Jurkat, Clone E6-1 (cell line): ENCODE measurements at regions not wholly inside any gene's neighbourhood (a gene's known extent, or its start where the extent isn't known, plus 50 kb on each side); places are given as distances from the start of the nearest gene placed in this dataset.

ENCODE experiments used
- DNase-seq: peaks from one replicate; pipeline ENCODE4 v3.0.0-alpha.2; 2011; ENCODE audit warnings: low read depth, low spot score
- H3K4me3 ChIP-seq: 2 replicates; pipeline ENCODE4 v1.5.1; 2011; ENCODE audit warnings: mild to moderate bottlenecking, low read length, control low read depth, moderate library complexity

DNA sequence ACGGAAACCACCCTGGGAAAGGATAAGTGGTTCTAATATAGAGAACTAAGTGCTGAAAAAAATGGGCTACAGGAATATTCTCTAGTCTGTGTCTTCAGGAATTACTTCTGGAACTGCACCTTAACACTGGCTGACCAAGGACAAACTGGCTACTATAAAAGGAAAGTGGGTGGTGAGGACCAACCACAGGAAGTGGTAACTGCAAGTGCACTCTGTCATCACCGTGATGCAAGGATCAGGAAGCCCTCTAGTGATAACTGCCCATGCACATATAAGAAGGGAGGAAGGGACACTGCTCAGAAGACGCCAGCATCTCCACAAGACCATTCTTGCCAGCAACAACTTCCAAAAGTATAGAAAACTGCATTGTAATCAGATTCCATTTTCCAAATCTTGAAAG lies 424.4 kb upstream of the RGPD4 start:
- DNase-seq, result no peak
- H3K4me3 ChIP-seq, result no peak overlapping the region

DNA sequence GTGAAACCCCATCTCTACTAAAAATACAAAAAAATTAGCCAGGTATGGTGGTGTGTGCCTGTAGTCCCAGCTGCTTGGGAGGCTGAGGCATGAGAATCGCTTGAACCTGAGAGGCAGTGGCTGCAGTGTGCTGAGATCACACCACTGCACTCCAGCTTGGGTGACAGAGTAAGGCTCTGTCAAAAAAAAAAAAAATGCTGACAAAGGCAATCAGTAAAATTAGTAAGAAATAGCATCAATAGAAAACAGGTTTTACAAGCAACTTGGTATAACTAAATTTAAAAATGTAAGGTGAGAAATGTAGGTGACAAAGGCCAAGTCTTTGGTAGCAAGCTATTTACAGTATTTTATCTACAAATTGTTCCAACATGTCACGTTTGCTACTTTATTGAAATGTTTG lies 421.4 kb upstream of the RGPD4 start:
- no peak for DNase-seq
- H3K4me3 ChIP-seq, result no peak overlapping the region

DNA sequence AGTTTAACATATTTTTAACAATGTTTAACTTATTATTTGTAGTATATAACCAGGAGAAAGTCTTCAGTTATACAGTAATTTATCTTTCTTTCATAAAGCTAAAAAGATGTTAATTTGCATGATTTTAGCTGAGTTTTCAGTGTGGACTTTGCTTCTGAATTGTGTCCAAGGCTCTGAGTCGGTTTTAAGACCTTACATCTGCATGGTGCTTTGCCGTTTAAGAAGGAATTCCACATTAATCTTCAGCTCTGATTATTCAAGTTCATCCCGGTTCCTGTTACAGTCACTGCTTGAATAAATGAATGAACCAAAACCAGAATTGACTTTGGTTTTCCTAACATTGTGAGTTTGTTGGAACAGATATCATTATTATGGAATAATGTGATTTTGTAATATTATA lies 419.7 kb upstream of the RGPD4 start:
- no peak for DNase-seq

DNA sequence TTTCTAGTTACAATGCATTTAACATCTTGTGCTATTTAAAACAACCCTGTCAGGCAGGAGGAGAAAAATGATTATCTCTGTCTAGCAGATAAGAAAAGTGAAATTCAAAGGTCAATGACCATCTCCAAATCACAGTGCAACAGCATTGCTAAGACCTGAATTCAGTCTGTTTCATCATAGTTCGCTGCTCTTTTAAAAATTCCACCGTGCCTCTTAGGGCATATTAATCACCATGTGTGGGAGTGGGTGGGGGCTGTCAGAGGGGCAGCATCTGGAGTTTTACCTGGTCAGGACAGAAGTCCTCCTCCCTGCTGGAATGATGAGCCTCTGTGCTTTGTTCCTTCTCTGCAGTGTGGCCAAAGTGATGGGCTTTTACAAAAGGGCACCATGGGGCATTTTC lies 418.7 kb upstream of the RGPD4 start:
- no peak for DNase-seq

More for the DNA sequence above, 419.7 kb upstream of the RGPD4 start:
- no peak overlapping the region for H3K4me3 ChIP-seq

DNA sequence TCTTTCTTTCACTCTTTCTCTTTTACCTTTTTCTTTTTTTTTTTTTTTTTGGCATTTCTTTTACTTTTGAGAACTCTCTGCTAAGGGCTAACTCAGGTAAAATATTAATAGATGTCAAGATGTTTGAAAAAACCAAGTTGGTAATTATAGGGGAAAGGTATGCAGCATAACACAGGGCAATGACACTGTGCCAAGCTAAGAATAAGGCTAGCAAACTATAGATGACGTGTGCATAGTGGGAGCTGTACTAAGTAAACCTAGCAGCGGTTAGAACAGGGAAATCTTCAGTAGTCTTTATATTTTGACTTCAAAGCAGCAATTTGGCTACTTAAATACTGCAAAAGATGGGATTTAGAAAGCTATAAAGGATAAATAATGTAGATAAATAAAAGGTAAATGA lies 415.4 kb upstream of the RGPD4 start:
- no peak overlapping the region for H3K4me3 ChIP-seq
- no peak for DNase-seq

More for the DNA sequence above, 418.7 kb upstream of the RGPD4 start:
- H3K4me3 ChIP-seq, result no peak overlapping the region

DNA sequence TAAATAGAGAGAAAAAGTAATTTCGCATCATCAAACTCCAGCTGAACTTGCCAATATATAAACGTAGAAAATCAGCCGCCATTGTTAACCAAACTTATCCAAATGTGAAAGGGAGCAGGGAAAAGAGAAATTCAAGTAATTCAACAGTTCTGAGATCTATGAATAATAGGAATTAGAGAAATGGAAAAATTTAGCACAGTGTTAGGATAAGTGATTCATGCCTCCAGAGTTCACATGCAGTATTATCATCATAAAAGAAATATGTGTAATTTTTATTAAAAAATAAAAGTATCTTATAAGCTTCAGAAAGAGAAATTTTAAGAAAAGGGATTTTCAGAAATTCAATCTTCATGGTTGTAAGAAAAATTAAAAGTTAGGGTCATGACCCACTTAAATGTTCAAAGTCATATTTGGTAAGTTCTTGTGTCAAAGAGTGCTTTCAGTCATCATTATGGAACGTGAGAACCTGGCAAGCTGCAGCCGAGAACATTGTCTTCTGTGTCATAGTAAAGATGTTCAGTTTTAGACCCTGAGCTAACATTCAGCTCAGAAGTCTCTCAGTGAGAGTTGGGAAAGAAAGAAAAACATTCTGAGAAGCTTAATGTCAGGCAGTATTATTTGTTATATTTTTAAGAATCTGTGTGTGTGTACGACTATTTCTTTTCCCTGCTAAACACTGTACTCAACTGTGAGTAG lies 414.3 kb upstream of the RGPD4 start:
- no peak overlapping the region for H3K4me3 ChIP-seq
- no peak for DNase-seq

DNA sequence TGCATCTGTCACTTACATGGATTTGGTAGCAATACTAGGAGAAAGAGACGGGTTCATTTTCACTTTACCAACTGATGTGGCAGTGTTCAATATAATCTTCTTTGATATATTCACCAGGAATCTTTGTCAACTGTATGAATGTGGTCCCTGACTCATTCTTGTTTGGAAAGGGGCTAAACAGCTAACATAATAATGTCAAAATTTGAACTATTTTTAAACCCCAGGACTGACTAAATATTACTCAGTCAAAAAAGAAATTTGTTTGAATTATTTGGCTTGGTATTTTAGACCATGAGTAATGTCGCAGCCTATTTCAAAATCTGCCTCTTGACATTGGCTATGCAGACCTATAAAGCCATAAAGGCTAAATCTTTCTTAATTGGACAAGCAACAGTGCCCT lies 413.7 kb upstream of the RGPD4 start:
- no peak overlapping the region for H3K4me3 ChIP-seq
- DNase-seq, result no peak

DNA sequence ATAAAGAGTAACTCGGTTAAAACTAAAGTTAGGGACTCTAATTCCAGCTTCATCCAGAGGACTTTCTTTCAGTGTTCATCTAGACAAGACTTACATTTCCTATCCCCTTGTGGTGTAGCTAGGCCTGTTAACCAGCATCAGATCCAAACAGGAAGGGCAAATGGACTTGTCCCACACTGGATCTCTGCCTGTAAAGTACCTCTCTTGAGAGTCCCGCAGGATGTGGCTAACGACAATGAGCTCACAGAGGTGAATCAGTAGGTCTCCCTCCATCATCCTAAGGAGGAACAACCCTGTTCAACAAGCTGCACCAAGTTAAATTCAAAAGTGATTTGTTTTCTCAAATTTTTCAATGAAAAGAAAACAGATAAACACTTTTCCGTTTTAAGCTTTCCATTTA lies 412.3 kb upstream of the RGPD4 start:
- no peak for DNase-seq
- no peak overlapping the region for H3K4me3 ChIP-seq

DNA sequence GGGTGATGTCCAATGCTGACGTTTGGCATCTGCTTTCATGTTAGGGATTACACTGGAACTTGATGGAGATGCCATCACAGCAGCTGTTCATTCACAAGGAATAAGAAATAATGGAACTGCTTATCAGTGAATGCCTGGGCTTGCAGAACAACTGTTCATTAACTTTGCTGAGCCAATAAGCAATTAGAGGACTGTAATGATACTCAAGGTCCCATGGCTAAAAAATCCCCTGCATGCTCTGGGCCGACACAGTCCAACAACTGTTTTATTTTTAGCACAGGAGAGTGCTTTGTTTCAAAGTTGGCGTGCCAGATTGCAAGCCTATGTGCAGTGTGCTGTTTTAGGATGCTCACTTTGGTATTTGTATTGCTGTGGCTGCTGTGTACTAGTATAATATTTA lies 408.0 kb upstream of the RGPD4 start:
- H3K4me3 ChIP-seq, result no peak overlapping the region

DNA sequence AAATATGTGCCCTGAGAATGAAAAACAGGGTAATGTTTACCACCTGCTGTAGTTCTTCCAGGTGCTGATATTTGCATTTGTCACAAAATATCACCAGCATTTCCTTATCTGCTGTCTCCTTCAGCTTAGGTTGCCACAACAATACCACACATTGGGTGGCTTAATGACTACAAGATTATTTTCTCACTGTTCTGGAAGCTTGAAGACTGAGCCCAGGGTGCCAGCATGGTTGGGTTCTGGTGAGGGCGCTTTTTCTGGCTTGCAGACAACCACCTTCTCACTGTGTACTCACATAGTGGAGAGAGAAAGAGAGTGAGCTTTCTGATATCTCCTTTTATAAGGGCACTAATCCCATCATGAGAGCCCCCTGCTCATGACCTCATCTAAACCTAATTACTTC lies 407.5 kb upstream of the RGPD4 start:
- no peak for DNase-seq
- no peak overlapping the region for H3K4me3 ChIP-seq

More for the DNA sequence above, 408.0 kb upstream of the RGPD4 start:
- no peak for DNase-seq

DNA sequence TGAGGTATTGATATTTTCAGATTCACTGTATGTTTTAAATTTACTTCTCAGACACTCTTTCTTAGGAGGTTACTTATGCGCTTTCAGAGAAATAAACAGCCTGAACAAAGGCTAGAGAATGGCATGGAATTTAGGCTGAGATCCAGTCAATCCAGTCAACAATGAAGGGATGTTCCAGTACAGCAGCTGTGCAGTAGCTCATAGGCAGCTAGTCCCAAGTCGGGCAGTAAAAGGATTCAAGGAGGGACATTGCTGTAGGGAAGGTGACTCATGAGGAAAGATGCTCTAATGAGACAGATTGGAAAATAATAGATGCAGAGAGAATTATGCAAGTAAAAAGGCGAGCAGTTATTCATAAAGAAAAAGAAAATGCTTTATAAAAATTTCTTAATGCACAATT lies 397.9 kb upstream of the RGPD4 start:
- H3K4me3 ChIP-seq, result no peak overlapping the region
- DNase-seq, result no peak

DNA sequence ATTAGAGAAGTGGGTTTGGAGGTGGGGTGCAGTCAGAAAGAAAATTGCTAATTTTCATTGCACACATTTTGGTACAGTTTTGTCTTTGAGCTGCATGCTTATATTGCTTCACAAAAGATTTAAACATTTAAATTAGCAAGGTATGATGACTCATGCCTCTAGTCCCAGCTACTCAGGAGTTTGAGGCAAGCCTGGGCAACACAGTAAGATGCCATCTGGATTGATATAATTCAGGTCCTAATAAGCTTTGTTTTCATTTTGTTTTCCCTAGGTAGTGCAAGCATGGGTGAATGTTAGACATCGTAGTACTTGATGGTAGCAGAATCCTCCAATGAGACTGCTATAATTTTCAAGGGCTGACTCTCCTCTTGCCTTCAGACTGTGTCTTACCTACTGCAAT lies 396.7 kb upstream of the RGPD4 start:
- no peak overlapping the region for H3K4me3 ChIP-seq
- DNase-seq, result no peak

DNA sequence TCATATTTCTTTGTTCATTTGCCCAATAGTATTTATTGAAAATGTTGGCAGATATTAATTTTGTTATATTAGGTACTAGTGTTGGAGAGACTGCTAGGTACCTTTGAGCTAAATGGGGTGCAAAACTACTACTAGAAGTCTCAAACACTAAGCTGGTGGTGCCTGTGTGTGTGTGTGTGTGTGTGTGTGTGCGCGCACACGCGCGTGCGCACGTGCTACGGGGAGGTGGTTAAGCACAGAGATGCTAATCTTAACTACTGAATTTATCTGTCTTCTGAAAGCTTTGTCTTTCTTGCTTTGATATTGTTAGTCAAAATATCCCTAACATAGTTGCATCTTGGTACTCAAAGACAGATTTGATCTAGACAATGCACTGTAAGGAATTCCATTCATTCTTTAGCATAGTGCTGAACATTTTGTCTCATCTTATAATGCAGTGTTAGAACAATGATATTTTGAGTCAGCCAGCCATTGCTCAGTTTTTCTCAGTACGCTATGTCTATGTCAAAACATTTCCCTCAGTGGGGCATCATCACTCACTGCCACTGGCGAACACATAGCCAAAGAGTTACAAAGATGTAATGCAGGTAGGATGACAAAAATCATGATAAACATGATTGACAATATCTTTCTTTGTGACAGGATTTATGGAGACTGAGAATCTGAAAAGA lies 396.0 kb upstream of the RGPD4 start:
- H3K4me3 ChIP-seq, result no peak overlapping the region
- DNase-seq, result no peak

DNA sequence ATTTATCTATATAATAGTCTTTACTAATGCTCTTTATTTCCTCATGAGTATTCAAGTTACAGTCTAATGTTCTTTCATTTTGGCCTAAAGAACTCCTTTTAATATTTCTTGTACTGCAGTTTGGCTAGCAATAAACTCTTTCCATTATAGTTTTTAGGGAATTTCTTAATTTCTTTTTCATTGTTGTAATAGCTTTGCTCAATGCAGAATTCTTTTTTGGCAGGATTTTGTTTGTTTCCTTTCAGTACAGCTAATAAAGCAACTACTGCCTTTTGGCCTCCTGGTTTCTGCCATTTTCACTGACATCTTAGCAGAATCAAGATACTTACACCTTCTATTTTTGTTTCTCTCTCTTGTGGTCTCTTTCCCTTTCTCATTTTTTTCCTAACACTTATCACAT lies 390.4 kb upstream of the RGPD4 start:
- DNase-seq, result no peak
- no peak overlapping the region for H3K4me3 ChIP-seq

DNA sequence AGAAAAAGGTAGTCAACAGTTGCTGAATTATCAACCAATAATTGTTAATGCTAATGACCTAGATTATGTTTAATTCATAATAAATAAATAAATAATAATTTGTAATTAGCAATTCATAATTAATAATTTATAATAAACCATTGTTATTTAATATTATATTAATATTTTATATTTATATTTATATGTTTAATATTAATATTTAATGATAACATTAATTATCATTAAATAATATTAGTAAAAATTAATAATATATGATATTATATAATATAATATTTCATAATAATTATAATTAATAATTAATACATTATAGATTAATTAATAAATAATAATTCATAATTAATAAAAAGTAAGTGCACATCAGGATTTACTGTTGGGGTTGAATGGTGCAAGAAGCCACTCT lies 389.4 kb upstream of the RGPD4 start:
- no peak overlapping the region for H3K4me3 ChIP-seq
- no peak for DNase-seq

DNA sequence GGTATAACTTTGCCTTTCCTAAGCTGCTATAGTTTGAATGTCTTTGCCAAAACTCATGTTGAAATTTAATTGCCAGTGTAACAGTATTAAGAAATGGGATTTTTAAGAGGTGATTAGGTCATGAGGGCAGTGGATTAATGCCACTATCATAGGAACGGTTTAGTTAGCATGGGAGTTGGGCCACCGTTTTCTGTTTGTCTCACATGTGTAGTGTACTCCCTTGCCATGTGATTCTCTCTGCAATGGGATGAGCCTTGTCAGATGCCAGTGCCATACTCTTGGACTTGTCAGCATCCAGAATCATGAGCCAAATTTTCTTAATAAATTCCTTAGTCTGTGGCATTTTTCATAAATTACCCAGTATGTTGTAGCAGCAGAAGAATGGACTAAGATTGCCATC lies 388.9 kb upstream of the RGPD4 start:
- DNase-seq, result no peak
- H3K4me3 ChIP-seq, result no peak overlapping the region

DNA sequence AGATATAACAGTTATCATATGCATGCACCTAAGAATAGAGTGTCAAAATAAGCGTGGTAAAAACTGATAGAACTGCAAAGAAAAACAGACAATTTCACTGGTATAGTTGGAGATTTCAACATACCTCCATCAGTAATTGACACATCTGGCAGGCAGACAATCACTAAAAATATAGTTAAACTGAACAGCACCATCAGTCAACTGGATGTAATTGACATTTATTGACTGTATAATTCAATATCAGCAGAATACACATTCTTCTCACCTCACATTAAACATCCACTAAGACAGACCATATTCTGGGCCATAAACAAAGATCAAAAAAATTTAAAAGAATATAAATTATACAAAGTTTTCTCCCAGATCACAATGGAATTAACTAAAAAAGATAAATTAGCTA lies 378.5 kb upstream of the RGPD4 start:
- no peak overlapping the region for H3K4me3 ChIP-seq
- DNase-seq, result no peak

DNA sequence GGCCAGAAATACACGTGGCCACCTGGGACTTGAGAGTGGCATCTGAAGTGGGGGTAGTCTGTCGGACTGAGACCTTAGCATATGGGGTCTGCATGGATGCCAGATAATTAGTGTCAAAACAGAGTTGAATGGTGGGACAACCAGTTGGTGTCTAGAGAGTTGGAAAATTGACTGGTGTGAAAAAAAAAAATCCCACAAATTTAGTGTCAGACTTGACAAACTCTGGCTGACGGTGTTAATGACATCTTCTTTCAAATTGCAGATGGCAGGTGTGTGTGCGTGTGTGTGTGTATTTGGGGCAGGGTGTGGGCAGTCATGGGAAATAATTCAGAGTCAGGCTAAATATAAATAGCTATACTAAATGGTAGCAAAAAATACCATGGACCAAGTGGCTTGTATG lies 365.4 kb upstream of the RGPD4 start:
- H3K4me3 ChIP-seq, result no peak overlapping the region
- no peak for DNase-seq

DNA sequence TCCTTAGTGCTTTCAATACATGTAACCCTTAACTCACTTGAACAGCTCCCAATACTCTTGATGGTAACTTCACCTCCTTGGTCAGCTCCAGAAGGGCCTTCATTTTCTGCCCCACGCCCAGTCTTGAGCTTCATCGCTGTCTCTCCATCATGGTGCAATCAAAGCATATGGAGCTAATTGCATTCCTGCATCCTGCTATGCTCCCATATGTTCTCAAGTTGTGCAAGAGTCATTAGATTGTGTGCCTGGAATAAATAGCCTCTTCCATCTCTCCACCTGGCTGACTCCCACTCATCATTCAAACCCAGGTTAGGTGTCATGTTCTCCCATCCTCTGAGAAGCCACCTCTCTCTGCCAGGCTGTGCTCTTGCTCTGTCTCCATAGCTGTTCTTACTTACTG lies 364.5 kb upstream of the RGPD4 start:
- no peak overlapping the region for H3K4me3 ChIP-seq
- no peak for DNase-seq

DNA sequence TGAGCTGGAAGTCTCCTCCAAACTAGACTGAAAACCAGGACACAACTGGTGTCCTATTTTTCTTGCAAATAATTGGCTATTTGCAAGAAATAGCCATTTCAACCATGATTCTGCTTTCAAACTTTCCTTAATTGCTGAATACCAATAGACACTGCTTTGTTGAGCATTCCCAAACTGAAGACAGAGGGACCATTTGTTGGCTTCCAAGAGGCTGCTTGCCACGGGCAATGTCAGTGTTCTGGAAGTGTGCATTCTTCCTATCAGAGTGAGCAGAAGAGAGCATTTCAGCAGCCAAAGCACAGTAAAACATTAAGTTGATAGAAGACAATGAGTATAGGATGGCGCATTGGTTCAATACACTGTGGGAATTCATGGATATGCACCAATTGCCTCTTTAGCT lies 360.5 kb upstream of the RGPD4 start:
- no peak for DNase-seq
- no peak overlapping the region for H3K4me3 ChIP-seq
